Keratinocyte (primary cell): ENCODE measurements at regions not wholly inside any gene's neighbourhood (a gene's known extent, or its start where the extent isn't known, plus 50 kb on each side); places are given as distances from the start of the nearest gene placed in this dataset.

Source experiments
- DNase-seq: peaks from one replicate; pipeline ENCODE4 v3.0.0-alpha.2; 2011; ENCODE audit warnings: low read depth, missing footprints, low spot score
- FAIRE-seq: peaks from 2 replicates; lab custom pipeline; 2011; peaks lifted over from hg19 to GRCh38; lab: Jason Lieb, UNC
- H2AFZ ChIP-seq: 2 replicates; pipeline ENCODE4 v1.6.0; 2012; ENCODE audit warnings: low read length, control low read depth, inconsistent platforms; ENCODE audit not compliant: control insufficient read depth
- H3K27ac ChIP-seq: 2 replicates; pipeline ENCODE4 v1.5.1; 2011; ENCODE audit warnings: low read length; ENCODE audit not compliant: control insufficient read depth, insufficient read depth
- H3K27me3 ChIP-seq: 3 replicates; pipeline ENCODE4 v1.6.0; 2011; ENCODE audit warnings: low read length; ENCODE audit not compliant: control insufficient read depth, insufficient read depth; ENCODE audit errors: extremely low read depth
- H3K36me3 ChIP-seq, 2 experiments: 2 replicates in 1 of 2; 3 replicates in 1 of 2; pipeline ENCODE4 v1.5.1; 2011; ENCODE audit warnings: low read length in 2 of 2, mild to moderate bottlenecking in 1 of 2; ENCODE audit not compliant: control insufficient read depth in 2 of 2, insufficient read depth in 2 of 2; ENCODE audit errors: extremely low read depth in 1 of 2
- H3K4me1 ChIP-seq: 3 replicates; pipeline ENCODE4 v1.5.1; 2011; ENCODE audit warnings: low read length; ENCODE audit not compliant: control insufficient read depth, insufficient read depth; ENCODE audit errors: extremely low read depth
- H3K4me2 ChIP-seq: 3 replicates; pipeline ENCODE4 v1.6.0; 2011; ENCODE audit warnings: low read depth, low read length; ENCODE audit not compliant: control insufficient read depth, insufficient read depth; ENCODE audit errors: extremely low read depth
- H3K4me3 ChIP-seq, 3 experiments: fragments of 200-600 bp in 1 of 3; sonication (generic) in 1 of 3; 2 replicates in 2 of 3; 3 replicates in 1 of 3; pipeline ENCODE4 v1.5.1; 2011 to 2016; ENCODE audit warnings: low read length in 3 of 3, mild to moderate bottlenecking in 3 of 3, control low read depth in 2 of 3, inconsistent platforms in 1 of 3, low read depth in 1 of 3, mixed read lengths in 1 of 3, mixed run types in 1 of 3, moderate library complexity in 1 of 3; ENCODE audit not compliant: control insufficient read depth in 2 of 3, insufficient read depth in 2 of 3; ENCODE audit errors: extremely low read depth in 1 of 3
- H3K79me2 ChIP-seq: 2 replicates; pipeline ENCODE4 v1.6.0; 2012; ENCODE audit warnings: low read length; ENCODE audit not compliant: control insufficient read depth, insufficient read depth
- H3K9ac ChIP-seq: 3 replicates; pipeline ENCODE4 v1.6.0; 2011; ENCODE audit warnings: low read length; ENCODE audit not compliant: control insufficient read depth, insufficient read depth; ENCODE audit errors: extremely low read depth
- H3K9me1 ChIP-seq: 3 replicates; pipeline ENCODE4 v1.6.0; 2011; ENCODE audit warnings: low read length; ENCODE audit not compliant: control insufficient read depth, insufficient read depth; ENCODE audit errors: extremely low read depth
- H3K9me3 ChIP-seq: 2 replicates; pipeline ENCODE4 v1.5.1; 2012; ENCODE audit warnings: low read depth, low read length; ENCODE audit not compliant: control insufficient read depth
- H4K20me1 ChIP-seq: 3 replicates; pipeline ENCODE4 v1.6.0; 2011; ENCODE audit warnings: low read length; ENCODE audit not compliant: control insufficient read depth, insufficient read depth; ENCODE audit errors: extremely low read depth
- EZH2 ChIP-seq: IDR thresholded peaks from one replicate; pipeline ENCODE4 v1.6.1; 2012; ENCODE audit warnings: inconsistent platforms, mild to moderate bottlenecking, low read length, moderate library complexity
- dilution Hi-C: fragments of 300-500 bp; cut with MboI; formaldehyde crosslinking; loops from one replicate; pipeline ENCODE4 v1.7.0; 2020; ENCODE audit warnings: low sequenced_read_pairs; ENCODE audit not compliant: extremely low pct_ligation_motif_present
- TF ChIP-seq, protein P1 (sequence below), 3 experiments: IDR thresholded peaks in 1 of 3; conservative IDR thresholded peaks in 1 of 3; optimal IDR thresholded peaks in 1 of 3; 2 replicates in 2 of 3; 3 replicates in 1 of 3; pipeline versions ENCODE3 to v1.5.1; 2011; ENCODE audit warnings: low read length in 3 of 3, mild to moderate bottlenecking in 3 of 3, moderate library complexity in 2 of 3, control low read depth in 1 of 3, inconsistent platforms in 1 of 3; ENCODE audit not compliant: insufficient read depth in 2 of 3; ENCODE audit errors: extremely low read depth in 1 of 3

DNA sequence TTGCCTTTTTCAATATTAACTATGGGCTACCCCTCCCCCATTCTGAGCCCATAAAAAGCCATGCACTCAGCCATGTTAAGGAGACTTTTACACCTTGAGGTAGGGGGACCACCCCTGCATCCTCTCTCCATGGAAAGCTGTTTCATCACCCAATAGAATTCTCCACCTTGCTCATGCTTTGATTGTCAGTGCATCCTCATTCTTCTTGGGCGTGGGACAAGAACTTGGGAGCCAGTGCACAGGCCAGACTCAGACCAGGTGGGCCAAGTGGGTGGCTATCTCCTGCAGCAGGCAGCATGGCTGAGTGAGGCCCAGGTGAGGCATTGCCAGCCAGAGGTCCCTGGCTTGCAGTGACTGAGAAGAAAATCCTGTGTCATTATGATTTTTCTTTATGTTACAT, 357.4 kb upstream of the CDIN1 start:
- H3K27ac ChIP-seq: no peak overlapping the region
- H3K79me2 ChIP-seq: no peaks in the 10 kb centered on the region
- no peak overlapping the region for H3K4me3 ChIP-seq
- no peak for FAIRE-seq
- DNase-seq: no peak
- H3K9me1 ChIP-seq: no peaks in the 10 kb centered on the region
- H3K9me3 ChIP-seq: no peaks in the 10 kb centered on the region
- no peak for TF ChIP-seq EZH2
- TF ChIP-seq, protein P1, sequence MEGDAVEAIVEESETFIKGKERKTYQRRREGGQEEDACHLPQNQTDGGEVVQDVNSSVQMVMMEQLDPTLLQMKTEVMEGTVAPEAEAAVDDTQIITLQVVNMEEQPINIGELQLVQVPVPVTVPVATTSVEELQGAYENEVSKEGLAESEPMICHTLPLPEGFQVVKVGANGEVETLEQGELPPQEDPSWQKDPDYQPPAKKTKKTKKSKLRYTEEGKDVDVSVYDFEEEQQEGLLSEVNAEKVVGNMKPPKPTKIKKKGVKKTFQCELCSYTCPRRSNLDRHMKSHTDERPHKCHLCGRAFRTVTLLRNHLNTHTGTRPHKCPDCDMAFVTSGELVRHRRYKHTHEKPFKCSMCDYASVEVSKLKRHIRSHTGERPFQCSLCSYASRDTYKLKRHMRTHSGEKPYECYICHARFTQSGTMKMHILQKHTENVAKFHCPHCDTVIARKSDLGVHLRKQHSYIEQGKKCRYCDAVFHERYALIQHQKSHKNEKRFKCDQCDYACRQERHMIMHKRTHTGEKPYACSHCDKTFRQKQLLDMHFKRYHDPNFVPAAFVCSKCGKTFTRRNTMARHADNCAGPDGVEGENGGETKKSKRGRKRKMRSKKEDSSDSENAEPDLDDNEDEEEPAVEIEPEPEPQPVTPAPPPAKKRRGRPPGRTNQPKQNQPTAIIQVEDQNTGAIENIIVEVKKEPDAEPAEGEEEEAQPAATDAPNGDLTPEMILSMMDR (optimal IDR thresholded peaks at IDR 0.05 in 1 of 3, IDR thresholded peaks at IDR 0.05 in 1 of 3, conservative IDR thresholded peaks at IDR 0.05 in 1 of 3; ENCODE audit: extremely low read depth in 1 of 3, insufficient read depth in 2 of 3, low read length in 3 of 3): no peak
- H2AFZ ChIP-seq: no peak overlapping the region
- no peaks in the 10 kb centered on the region for H3K27me3 ChIP-seq
- H3K36me3 ChIP-seq: no peaks in the 10 kb centered on the region
- H3K9ac ChIP-seq: no peak overlapping the region
- no peaks in the 10 kb centered on the region for H4K20me1 ChIP-seq
- no peaks in the 10 kb centered on the region for H3K4me1 ChIP-seq
- dilution Hi-C loops: no loop called here
- H3K4me2 ChIP-seq: no peak overlapping the region

DNA sequence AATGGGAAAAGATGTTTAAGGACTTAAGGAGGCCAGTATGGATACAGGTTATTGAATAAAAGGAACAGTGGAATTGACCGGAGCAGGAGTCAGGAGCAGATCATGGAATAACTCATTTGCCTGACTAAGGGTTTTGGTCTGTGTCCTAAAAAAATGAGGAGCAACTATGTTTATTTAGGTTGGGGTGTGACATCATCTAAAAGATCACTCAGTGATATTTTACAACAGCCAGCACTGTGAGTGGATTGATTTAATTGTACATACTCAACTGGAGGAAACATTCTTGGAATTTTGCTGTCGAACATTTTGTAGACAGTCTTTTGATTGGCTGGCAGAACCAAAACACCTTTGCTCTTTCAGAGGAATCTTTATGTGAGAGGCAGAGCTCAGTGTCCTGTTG, 348.6 kb upstream of the CDIN1 start:
- Histone ChIP-seq H4K20me1 (no peaks in the 10 kb centered on the region), H3K4me3 (no peak overlapping the region), H3K9ac (no peak overlapping the region), H3K4me1 (no peaks in the 10 kb centered on the region), H3K4me2 (no peak overlapping the region), H3K27ac (no peak overlapping the region), H3K36me3 (no peaks in the 10 kb centered on the region), H2AFZ (no peak overlapping the region), H3K27me3 (no peaks in the 10 kb centered on the region), H3K9me1 (no peaks in the 10 kb centered on the region), H3K9me3 (no peaks in the 10 kb centered on the region), H3K79me2 (no peaks in the 10 kb centered on the region)
- FAIRE-seq: no peak
- TF ChIP-seq EZH2: no peak
- TF ChIP-seq, protein P1 (optimal IDR thresholded peaks at IDR 0.05 in 1 of 3, IDR thresholded peaks at IDR 0.05 in 1 of 3, conservative IDR thresholded peaks at IDR 0.05 in 1 of 3; ENCODE audit: extremely low read depth in 1 of 3, insufficient read depth in 2 of 3, low read length in 3 of 3): no peak
- no peak for DNase-seq
- dilution Hi-C loops: no loop called here
